Neural cell (in vitro differentiated cells): ENCODE measurements at regions not wholly inside any gene's neighbourhood (a gene's known extent, or its start where the extent isn't known, plus 50 kb on each side); places are given as distances from the start of the nearest gene placed in this dataset.

ENCODE experiments used
- H2AFZ ChIP-seq: fragments of 200-600, 300-800 bp; sonication (generic), shearing (Covaris generic); 2 replicates; pipeline ENCODE4 v1.6.0; 2014; ENCODE audit warnings: low read depth, mild to moderate bottlenecking, antibody characterized with exemption, low read length, moderate library complexity
- H3F3A ChIP-seq: fragments of 200-600 bp; shearing (Covaris generic); 2 replicates; pipeline ENCODE4 v1.6.1; 2016; ENCODE audit warnings: mild to moderate bottlenecking, moderate library complexity, mixed read lengths, antibody characterized with exemption, low read length; ENCODE audit not compliant: insufficient read depth, poor library complexity, severe bottlenecking
- H3K27ac ChIP-seq: fragments of 200-600, 300-800 bp; sonication (generic), shearing (Covaris generic); 2 replicates; pipeline ENCODE4 v1.5.1; 2014; ENCODE audit warnings: mild to moderate bottlenecking, low read length, moderate library complexity
- H3K27me3 ChIP-seq: fragments of 300-800, 200-600 bp; sonication (generic), shearing (Covaris generic); 2 replicates; pipeline ENCODE4 v1.6.0; 2014; ENCODE audit warnings: mild to moderate bottlenecking, low read depth, low read length, moderate library complexity; ENCODE audit not compliant: insufficient read depth
- H3K36me3 ChIP-seq: fragments of 300-800, 200-600 bp; sonication (generic), shearing (Covaris generic); 2 replicates; pipeline ENCODE4 v1.5.1; 2014; ENCODE audit warnings: mild to moderate bottlenecking, antibody characterized with exemption, low read length, moderate library complexity; ENCODE audit not compliant: insufficient read depth
- H3K4me2 ChIP-seq: fragments of 300-800, 200-600 bp; sonication (generic), shearing (Covaris generic); 2 replicates; pipeline ENCODE4 v1.6.0; 2014; ENCODE audit warnings: mild to moderate bottlenecking, low read length
- H3K4me3 ChIP-seq: fragments of 300-800, 200-600 bp; sonication (generic), shearing (Covaris generic); 2 replicates; pipeline ENCODE4 v1.5.1; 2014; ENCODE audit warnings: mild to moderate bottlenecking, low read length, moderate library complexity
- H3K79me2 ChIP-seq: fragments of 200-600 bp; shearing (Covaris generic); replicated peaks from 2 replicates; pipeline ENCODE4 v1.6.0; 2014; ENCODE audit warnings: mild to moderate bottlenecking, low read length, moderate library complexity; ENCODE audit not compliant: insufficient read depth
- H3K9ac ChIP-seq: fragments of 300-800, 200-600 bp; sonication (generic), shearing (Covaris generic); 2 replicates; pipeline ENCODE4 v1.6.1; 2016; ENCODE audit warnings: mild to moderate bottlenecking, low read length, mixed read lengths
- H3K9me2 ChIP-seq: fragments of 200-600 bp; shearing (Covaris generic); 2 replicates; pipeline ENCODE4 v1.6.1; 2016; ENCODE audit warnings: mild to moderate bottlenecking, low read length, mixed read lengths; ENCODE audit not compliant: insufficient read depth
- H3K9me3 ChIP-seq: fragments of 200-600, 300-800 bp; sonication (generic), shearing (Covaris generic); 2 replicates; pipeline ENCODE4 v1.6.1; 2016; ENCODE audit warnings: mild to moderate bottlenecking, mixed run types, low read length, moderate library complexity, mixed read lengths
- H4K20me1 ChIP-seq: fragments of 200-600 bp; shearing (Covaris generic); 2 replicates; pipeline ENCODE4 v1.6.1; 2016; ENCODE audit warnings: mild to moderate bottlenecking, mixed run types; ENCODE audit not compliant: insufficient read depth
- CTCF ChIP-seq: fragments of 450-650 bp; IDR thresholded peaks from 2 replicates; pipeline ENCODE4 v1.5.1; 2014; ENCODE audit warnings: antibody characterized with exemption, mild to moderate bottlenecking, moderate library complexity; ENCODE audit not compliant: poor library complexity, severe bottlenecking
- EP300 ChIP-seq: fragments of 450-650 bp; conservative IDR thresholded peaks from 2 replicates; pipeline ENCODE4 v1.6.1; 2014; ENCODE audit warnings: antibody characterized with exemption, mild to moderate bottlenecking, moderate library complexity; ENCODE audit not compliant: poor library complexity, severe bottlenecking
- EZH2 ChIP-seq: fragments of 200-600, 300-800 bp; shearing (Covaris generic), sonication (generic); IDR thresholded peaks from 2 replicates; pipeline ENCODE4 v1.6.1; 2014; ENCODE audit warnings: antibody characterized with exemption, low read length, borderline replicate concordance, mild to moderate bottlenecking; ENCODE audit not compliant: insufficient read depth, poor library complexity, severe bottlenecking
- MXI1 ChIP-seq: fragments of 450-650 bp; conservative IDR thresholded peaks from 2 replicates; pipeline ENCODE4 v1.6.1; 2014; ENCODE audit warnings: antibody characterized with exemption, mild to moderate bottlenecking; ENCODE audit not compliant: poor library complexity, severe bottlenecking
- POLR2AphosphoS5 ChIP-seq: IDR thresholded peaks from 2 replicates; pipeline ENCODE4 v1.6.1; 2012
- RAD21 ChIP-seq: fragments of 450-650 bp; conservative IDR thresholded peaks from 2 replicates; pipeline ENCODE4 v1.6.1; 2014; ENCODE audit warnings: antibody characterized with exemption, mild to moderate bottlenecking, moderate library complexity
- REST ChIP-seq: IDR thresholded peaks from 2 replicates; pipeline ENCODE4 v1.6.1; 2012; ENCODE audit warnings: borderline replicate concordance
- SMC3 ChIP-seq: fragments of 450-650 bp; conservative IDR thresholded peaks from 2 replicates; pipeline ENCODE4 v1.6.1; 2014; ENCODE audit warnings: antibody characterized with exemption, mild to moderate bottlenecking, moderate library complexity; ENCODE audit not compliant: poor library complexity
- TAF1 ChIP-seq: IDR thresholded peaks from 2 replicates; pipeline ENCODE4 v1.6.1; 2012; ENCODE audit warnings: low read depth

GRCh38 chr16:87206646-87207451 is 110.3 kb downstream of the C16orf95 start:
- Histone ChIP-seq H3K79me2 (no peaks in the 10 kb centered on the region), H3K4me3 (no peak overlapping the region), H2AFZ (no peak overlapping the region), H3K4me2 (no peak overlapping the region), H3K9me2 (no peaks in the 10 kb centered on the region), H3F3A (no peaks in the 10 kb centered on the region), H4K20me1 (no peaks in the 10 kb centered on the region), H3K27me3 (no peaks in the 10 kb centered on the region), H3K9me3 (no peaks in the 10 kb centered on the region), H3K36me3 (no peaks in the 10 kb centered on the region), H3K9ac (no peak overlapping the region), H3K27ac (no peak overlapping the region)
- TF ChIP-seq REST (no peak), EP300 (no peak), EZH2 (no peak), CTCF (no peak), SMC3 (no peak), RAD21 (no peak), MXI1 (no peak), TAF1 (no peak), POLR2AphosphoS5 (no peak)

- H3K79me2 ChIP-seq, result no peaks in the 10 kb centered on the region
Observed at GRCh38 chr16:87207509-87207908, 109.7 kb downstream of the C16orf95 start.

More at GRCh38 chr16:87207509-87207908, 109.7 kb downstream of the C16orf95 start:
- Histone ChIP-seq H3K9me2 (no peaks in the 10 kb centered on the region), H3K27ac (no peak overlapping the region), H3F3A (no peaks in the 10 kb centered on the region), H3K4me3 (no peak overlapping the region), H3K27me3 (no peaks in the 10 kb centered on the region), H3K36me3 (no peaks in the 10 kb centered on the region), H3K4me2 (no peak overlapping the region), H2AFZ (no peak overlapping the region), H4K20me1 (no peaks in the 10 kb centered on the region), H3K9ac (no peak overlapping the region), H3K9me3 (no peaks in the 10 kb centered on the region)
- TF ChIP-seq EP300 (no peak), SMC3 (no peak), RAD21 (no peak), EZH2 (no peak), REST (no peak), POLR2AphosphoS5 (no peak), CTCF (no peak), MXI1 (no peak), TAF1 (no peak)
